CD4-positive, alpha-beta T cell treated with Interleukin-4 for 4 hours (primary cell): ENCODE measurements at regions not wholly inside any gene's neighbourhood (a gene's known extent, or its start where the extent isn't known, plus 50 kb on each side); places are given as distances from the start of the nearest gene placed in this dataset.

Source experiments
- DNase-seq: peaks from one replicate; pipeline ENCODE4 v3.0.0-alpha.2; 2020

DNA sequence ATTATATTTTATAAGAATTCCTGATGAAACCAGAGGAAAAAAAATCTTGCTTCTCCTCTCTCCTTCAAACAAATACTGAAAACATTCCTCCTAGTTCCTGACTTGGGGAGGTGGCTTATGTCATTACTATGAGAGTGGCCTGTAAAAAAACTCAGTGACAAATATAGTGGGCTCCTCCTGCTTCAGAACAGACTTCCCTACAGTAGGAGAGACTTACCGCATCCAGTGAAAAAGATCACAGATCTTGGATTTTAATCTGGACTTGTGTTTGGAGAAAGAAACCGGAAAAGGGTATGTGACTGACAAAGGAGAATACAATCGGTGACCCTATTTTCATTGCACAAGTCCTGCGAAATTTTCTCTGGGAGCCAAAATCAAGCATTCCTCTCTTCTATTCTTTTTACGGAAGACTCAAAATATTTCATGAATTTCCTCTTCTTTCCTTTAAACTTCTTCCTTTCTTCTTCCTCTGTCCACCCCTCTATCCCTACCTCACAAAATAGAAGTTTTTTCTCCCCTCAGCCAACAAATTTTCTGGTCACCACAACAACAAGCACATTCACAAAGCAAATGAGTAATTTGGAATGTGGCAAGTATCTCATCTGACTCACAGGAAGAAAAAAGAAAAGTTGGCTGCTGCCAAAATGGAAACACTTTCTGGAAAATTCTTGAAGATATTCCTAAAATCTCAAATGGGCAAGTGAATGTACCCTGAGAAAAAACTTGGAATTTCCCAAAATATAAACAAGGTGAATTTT is 185.1 kb upstream of the CDKN3 start:
- DNase-seq = no peak

DNA sequence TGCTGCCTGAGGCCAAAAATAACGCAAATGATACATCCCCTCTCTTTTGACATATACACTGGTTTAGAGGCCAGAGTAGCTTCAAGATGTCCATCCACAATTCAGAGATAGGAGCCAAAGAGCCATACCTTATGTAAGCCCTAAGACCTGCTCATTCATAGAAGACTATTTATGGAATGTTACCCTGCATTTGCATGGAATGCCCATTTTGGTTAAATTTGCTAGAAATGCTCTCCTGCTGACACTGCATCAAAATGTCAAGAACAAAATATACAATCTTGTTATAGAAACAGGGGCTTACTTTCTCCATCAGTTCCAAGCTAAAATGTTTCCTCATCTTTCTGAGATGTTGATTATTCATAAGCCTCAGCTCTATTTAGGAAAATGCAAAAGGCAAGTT is 183.3 kb upstream of the CDKN3 start:
- DNase-seq = no peak

DNA sequence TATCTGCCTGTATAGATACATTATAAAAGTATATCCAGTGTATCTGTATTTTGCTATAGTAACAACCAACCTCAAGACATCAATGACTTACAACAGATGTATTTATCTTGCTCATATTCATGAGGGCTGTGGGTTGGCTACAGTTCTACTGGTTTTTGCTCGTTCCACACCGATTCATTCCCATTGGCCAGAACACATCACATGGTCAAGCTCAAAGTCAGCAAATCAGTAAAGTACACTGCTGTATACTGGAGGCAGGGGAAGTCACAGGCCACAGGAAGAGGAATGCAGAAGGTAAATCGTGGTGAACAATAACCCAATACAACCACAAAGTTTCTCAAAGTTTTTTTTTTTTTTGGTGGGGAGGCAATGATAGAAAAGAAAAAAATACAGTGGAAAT is 180.0 kb upstream of the CDKN3 start:
- no peak for DNase-seq

DNA sequence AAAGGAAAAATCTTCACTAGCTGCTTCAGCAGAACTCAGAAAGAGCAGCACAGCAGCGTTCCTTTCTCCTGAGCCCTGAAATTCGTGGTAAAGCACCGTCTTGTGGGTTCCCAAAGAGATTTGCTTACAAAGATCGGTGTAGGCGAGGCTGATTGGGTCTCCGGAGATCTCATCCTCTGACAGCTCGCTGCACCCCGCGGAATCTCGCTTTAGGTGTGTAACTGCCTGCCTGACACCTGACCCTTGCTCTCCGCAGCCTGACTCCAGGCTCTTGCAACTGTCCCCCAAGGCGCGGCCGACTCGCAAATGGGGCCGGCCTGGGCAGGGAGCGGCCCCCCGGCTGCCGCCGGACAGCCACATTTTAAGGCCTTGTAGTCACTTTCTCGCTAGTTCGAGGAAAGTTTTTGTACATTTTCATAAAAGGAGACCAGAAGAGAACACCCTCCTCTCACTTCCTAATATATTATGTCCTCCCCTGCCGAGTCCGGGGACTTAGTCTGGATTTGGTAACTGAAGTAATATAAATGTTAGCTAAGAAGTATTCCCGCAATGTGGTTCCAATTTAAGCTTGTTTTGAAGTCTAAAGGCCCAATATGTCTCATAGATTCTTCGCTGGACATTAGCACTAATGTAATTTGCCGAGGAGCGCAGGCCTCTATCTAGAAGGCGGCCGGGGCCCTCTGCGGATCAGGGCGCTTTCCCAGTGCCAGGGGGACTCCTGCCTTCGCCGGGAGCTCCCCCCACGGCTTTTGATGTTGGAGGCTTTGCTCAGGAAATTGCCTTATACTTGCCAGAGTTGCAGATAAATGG is 177.3 kb upstream of the CDKN3 start:
- DNase-seq = no peak

DNA sequence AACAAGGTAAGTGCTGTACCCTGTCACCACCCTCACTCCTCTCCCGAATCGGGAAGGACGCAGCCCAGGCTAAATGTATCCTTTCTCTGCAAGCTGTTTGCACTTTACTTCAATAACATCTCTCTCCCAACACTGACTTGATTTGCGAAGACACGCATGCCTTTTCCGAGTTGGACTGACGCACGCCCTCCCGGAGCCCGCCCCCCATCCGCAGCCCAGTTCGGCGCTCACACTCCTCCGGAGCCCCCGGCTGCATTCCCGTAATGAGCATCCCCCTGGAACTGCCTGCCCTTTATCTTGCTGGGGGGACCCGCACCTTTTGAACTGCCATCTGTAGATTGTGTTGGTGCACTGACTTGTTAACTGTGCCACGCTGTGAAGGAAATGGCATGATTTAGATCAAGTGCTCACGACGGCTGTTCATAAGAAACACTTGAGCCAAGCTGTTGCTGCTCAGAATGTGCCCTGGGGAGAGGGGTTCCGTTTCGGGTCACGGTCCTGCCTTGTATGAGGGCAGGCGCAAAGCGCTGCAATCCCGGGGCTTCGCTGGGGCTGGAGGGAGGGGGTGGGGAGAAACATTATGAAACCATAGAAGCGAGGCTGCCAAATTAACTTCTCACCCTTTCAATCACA is 176.6 kb upstream of the CDKN3 start:
- DNase-seq = no peak

DNA sequence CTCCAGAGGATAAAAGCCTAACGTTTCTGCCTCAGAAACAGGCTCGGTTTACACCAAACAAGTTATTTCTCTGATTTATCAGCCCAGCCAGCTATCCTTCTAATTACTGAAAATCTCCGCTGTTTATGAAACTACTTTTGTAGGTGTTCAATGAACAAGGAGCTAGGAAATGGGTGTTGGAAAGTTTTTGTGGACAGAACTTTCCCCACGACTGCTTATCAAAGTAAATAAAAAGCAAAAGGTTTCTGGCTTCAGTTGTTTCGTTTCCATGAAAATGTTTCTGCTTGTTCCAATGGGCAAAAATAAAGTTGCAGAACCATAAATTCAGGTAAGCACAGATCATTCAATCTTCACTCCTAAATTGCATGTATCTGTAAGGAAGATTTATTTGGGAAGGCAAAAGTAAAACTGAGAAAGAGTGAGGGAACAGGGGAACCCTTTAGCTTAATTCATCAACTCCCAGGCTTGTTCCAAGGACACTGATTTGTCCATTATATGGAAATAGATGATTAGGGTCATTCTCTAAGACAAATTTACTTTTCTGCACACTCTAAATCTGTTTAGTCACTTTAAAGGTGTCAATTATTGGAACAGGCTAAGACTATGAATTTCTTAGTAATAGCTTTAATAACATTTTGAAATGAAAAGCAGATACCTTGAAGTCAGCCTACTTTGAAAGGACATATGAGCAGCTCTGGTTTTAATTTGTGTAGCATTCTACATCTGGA is 175.9 kb upstream of the CDKN3 start:
- no peak for DNase-seq

DNA sequence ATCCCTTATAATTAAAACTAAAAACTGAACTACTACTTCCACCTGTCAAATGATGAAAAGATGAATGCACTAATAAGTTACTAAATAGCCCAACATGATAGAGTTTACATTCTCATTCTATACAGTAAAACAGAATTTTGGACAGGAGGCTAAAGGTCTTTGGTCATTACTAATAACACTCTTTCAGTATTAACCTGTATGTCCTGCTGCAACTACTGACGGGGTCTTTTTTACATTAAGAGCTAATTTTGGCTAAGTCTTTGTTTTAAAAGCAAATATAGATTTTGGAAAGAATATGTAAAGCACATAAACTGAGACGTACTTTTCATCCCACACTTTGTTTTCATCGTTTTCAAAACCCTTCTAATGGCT is 175.4 kb upstream of the CDKN3 start:
- DNase-seq = no peak

DNA sequence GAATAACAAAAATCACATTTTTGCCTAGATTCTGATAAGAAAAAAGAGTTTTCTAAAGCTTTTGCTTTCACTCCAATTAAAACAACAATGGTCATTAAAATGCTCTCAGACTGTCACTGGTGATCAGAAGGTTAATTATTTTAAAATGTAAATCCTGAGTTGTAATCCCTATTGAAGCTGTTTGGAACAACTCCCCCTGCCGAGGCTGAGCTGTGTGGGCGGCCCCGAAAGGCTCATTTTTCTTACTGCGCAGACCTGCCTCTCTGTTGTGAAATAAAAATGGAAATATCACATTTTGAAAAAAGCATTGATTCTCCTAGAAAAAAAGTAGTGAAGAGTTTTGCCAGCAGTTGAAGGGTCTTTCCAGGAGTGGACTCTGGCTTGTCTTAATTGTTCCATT is 174.8 kb upstream of the CDKN3 start:
- DNase-seq = no peak

DNA sequence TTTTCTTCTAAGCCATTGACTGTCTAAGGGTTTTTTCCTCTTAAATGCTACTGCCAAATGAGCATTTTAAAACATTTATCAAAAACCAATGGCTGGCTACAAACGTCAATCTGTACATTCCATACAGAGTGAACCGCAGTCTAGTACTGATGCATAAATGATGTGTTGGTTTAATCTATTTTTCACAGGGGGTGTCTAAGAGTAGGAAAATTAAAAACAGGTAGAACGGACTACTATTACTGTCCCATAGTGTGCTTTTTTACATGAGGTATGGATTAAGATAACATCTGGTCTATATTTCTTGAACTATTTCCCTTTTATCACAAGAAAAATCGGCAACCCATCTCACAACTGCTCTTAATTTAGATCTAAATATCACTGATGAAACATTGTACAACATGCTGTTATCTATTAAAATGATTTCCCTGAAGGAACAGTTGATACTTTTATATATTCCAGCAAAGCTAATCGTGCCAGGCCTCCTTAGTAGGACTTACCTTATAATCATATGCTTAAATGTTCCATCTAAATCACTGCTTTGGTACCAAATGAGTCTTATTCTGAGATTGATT is 172.9 kb upstream of the CDKN3 start:
- no peak for DNase-seq

DNA sequence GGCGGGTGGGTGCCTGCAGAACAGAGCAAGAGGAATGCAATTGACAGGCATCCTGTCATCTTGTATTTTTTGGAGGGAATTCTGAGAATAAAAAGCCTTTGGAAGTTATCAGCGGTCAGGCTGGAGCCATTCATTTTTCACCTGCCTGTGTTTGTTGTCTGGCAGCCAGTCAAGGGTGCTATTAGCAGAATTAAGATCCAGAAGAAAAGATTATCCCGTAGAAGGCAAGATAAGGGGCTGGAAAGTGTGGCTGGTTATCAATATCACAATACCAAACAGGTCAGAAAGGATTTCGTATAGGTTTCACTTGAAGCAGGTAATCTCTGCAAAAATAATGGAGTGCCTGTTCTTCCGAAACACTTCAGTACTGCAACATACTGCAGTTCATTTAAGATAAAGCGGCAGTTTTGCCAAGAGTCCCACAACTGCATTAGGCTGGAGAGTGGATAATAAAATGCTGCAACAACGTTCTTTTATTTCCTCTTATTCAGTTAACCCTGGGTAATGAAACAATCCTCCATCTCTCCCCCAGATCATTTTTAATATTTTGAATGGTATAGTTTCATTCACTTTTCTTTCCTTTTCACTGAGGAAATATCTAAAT is 171.2 kb upstream of the CDKN3 start:
- DNase-seq = no peak

DNA sequence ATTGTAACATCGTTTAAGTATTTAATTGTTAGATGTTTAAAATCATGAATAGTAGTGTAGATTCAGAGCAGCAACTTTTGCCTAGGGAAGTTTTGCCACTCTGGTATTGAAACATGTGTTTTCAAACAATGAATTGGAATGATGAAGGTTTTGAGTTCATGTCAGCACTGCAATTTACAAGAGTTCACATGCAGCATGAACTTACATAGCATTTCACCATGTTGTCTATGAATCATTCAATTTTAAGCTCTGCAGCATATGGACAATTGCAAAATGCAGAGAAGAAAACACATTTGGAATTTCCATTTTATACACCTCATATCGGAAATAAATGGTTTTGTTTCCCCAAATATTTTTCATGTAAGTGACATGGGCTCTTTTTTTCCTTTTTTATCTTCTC is 170.7 kb upstream of the CDKN3 start:
- no peak for DNase-seq

DNA sequence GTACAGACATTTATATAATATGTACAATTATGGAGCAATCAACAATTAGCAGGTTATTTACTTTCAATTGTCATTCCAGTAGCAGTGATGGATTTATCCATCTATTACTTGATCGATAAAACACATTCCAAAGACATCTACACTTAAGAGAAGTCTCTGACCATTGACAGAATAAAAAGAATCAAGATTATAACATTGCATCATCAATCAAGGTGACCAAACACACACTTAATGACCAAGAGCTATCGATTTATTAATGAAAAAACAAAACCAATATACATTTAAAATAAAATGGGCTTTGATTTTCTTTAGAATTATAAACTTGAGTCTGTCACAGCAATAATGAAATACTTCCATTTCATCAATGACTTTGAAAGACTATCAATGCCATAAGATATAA is 170.2 kb upstream of the CDKN3 start:
- no peak for DNase-seq

DNA sequence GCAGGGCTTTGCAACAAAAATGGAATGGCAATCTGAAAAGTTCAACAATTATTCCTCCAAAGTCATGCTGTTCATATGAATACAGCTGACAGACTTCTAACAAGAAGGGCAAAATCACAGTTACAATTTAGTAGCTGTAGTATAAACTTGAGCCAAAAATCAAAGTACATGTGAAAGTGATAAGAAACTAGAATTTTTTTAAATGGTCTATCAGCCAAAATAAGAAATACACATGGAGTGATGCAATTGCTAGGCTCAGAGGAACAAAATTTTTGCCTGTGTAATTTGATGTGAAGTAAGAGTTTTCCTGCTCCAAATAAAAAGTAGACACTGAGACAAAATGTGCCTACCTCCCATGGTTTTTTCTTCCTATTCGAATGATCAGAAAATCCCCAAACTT is 167.7 kb upstream of the CDKN3 start:
- no peak for DNase-seq

DNA sequence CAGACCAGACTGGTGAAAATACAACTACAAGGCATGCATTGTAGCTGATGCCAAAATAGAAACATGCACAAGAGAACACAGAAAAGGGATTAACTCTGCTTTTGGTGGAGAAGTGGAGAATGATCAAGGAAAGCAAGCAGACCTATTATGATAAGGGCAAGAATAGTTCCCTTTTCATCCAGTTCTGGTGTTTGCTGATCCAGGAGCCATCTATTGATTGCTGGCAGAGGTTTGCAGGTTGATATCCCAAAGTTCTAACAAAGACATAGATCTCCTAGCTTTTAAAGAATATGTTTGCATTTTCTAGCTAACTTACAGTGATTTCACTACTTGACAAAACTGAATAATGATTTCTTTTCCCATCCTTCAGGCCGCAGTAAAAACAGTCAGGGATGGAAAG is 166.2 kb upstream of the CDKN3 start:
- no peak for DNase-seq

DNA sequence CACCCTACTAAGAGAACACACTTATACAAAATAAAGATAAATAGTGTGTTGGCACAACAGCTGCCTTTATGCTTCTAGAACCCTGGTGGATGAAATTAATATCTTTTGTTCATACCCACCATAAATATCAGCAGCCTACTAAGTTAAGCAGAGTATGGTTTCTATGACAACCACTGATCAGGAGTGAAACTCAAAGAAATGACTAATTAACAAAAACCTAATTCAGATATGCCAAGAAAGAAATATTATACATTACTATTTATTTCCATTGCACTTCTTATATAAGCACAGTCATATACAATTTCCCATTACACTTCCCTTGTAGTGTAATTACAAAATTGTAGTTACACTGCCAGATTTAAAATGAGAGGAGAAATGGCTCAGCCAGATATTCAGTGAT is 164.1 kb upstream of the CDKN3 start:
- DNase-seq = no peak

DNA sequence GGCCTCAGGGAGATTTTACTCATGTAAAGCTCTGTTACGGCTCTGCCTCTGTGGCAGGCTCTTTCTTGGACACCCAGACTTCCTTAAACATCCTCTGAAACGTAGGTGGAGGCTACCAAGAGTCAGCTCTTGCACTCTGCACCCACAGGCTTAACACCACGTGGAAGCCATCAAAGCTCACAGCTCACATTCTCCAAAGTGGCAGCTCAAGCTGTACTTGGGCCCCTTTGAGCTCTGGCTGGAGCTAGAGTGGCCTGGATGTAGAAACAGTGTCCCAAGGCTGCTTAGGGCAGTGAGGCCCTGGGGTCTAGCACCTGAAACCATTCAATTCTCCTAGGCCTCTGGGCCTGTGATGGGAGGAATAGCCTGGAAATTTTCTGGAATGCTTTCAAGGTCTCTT is 155.3 kb upstream of the CDKN3 start:
- no peak for DNase-seq

DNA sequence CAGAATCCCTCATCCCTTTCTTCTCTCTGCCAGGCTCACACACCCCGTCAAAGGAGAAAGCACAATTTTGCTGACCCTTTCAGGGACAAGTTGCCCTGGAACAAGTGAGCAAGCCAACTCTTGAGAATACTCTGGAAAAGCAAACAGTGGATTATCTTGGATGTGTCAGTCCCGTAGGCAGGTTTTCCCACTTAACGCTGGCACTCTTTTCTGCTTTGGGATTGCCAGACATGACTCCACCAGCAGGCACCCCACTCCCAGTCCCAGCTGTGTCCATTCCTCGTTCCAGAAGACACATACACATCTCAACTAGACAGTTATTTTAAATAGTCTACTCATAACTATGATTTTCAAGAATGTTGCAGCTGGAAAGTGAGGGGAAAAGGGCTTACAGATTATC is 145.5 kb upstream of the CDKN3 start:
- DNase-seq = no peak

DNA sequence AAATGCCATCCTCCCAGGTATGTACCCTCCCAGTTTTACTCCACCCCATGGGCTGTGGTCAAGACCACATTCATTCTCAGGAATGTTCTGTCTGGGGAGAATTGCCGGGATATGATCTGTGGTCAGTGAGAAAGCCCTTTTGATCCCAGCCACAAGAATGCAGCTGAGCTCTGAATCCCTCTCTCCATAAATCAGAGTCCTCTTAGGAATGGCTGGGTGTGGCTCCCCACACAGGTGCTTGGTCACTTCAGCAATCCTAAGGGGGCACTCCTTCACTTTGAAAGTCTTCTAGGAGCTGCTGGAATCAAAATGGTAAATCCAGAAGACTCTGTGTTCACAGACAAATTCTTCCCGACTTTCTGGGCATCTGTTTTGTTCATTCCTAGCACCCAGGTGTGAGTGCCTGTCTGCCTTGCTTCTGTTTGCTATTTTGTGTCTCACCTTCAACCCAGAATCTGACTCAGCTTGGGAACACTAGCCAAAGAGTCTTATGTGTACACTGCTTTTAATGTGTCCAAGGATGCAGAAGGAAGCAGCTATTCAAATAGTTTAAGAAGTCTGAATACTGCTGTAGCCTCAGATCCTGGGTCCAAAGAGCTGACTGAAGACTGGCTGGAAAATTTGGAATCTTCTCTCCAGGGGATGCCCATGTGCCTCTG is 144.6 kb upstream of the CDKN3 start:
- DNase-seq = no peak

DNA sequence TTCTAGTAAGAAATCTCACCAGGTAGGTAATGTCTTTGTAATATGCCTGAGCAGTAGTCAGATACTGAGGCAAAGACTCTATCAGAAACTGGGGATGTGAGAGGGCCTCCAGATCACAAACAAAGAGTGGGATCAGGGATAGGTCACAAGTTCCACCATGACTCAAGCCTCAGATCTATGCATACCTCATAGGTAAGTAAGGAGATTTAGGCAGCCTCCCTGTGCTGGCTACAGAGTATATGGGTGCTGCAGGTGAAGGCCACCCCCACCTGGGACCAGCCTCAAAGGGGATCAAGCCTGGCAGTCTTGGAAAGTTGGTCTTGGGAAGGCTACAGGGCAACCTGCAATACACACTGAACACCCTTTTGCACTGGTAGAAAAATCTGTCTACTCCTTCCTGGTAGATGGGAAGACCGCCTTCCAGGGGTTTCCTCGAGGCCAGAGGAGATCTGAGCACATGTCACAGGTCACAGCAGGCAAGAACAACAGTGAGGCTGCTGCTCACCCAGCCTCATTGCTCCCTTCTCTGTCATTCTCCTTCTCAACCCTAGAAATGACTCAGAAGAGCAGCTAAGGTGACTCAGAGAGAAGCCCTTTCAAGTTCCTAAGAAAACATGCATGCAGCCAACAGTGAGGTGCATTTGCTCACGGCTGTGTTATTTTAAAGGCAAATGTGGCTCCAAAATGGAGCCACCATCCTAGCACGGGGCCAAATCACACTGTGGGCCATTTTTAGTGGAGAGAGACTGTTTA is 143.4 kb upstream of the CDKN3 start:
- no peak for DNase-seq

DNA sequence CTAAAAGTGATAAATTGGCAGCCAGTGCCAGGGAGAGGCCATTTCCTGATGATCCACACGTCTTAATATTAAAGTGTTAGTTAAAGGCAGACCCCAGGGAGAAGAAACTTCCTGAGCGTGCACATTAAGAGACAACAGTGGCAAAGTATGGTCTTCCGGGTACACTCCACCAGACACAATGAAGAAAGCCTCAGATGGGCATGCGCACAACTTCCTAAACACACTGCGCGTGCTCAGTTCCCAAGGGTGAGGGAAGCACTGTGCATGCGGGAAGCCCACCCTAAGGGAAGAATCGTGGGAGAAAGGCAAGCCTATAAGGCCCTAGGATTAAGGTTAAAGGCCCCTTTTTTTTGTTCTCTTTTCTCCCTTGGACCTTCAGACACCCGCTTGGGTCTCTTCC is 140.7 kb upstream of the CDKN3 start:
- no peak for DNase-seq

DNA sequence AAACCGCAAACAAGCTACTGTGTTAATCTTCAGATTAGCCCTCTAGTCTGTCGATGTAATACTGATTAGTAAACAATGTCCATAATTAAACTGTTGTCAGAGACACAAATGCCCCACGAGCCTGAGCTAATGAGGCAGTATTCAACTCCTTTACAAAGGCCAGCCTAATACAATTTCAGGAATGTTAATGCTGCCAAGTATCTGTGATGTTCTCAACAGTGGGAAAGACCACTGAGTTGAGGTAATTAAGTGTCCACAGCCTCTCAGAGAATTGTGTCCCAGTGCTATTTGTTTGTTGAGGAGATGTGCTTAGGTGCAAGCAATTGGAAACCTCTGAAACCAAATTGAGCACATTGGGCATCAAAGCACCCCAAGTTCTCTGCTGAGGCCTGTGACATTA is 139.4 kb upstream of the CDKN3 start:
- no peak for DNase-seq
